ENCODE measurements at regions not wholly inside any gene's neighbourhood (a gene's known extent, or its start where the extent isn't known, plus 50 kb on each side); places are given as distances from the start of the nearest gene placed in this dataset.

GRCh38 chr14:51386411-51386810, 146.4 kb downstream of the TMX1 start:
- TF ChIP-seq GATA2 (IDR thresholded peaks at IDR 0.05; ENCODE audit: low read depth, low read length) (no peak), GATA3 (IDR thresholded peaks at IDR 0.05; ENCODE audit: low read depth, low read length) (no peak)

Measured in SH-SY5Y (cell line).